ENCODE measurements at regions not wholly inside any gene's neighbourhood (a gene's known extent, or its start where the extent isn't known, plus 50 kb on each side); places are given as distances from the start of the nearest gene placed in this dataset.

DNA sequence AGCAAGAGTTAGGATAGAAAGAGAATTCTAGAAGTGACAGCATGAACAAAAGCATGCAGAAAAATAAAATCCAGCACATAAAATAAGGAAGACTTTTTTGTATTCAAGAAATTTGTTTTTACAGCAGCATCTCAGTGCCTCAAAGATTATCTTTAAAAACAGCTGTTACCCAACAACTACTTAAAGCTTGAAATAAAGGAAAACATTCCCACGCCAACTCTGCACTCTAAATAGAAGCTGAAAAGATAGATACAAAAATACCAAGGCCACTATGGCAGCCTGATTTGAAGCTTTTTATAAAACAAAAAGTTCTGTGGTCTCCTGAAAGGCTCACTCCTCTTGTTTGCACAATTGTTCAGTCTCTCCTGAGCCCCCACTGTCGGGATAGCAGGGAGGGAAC, 83.6 kb upstream of the LRRC55 start:
- FAIRE-seq = no peak
- no peak for DNase-seq (ENCODE audit: low spot score in 2 of 2)

DNA sequence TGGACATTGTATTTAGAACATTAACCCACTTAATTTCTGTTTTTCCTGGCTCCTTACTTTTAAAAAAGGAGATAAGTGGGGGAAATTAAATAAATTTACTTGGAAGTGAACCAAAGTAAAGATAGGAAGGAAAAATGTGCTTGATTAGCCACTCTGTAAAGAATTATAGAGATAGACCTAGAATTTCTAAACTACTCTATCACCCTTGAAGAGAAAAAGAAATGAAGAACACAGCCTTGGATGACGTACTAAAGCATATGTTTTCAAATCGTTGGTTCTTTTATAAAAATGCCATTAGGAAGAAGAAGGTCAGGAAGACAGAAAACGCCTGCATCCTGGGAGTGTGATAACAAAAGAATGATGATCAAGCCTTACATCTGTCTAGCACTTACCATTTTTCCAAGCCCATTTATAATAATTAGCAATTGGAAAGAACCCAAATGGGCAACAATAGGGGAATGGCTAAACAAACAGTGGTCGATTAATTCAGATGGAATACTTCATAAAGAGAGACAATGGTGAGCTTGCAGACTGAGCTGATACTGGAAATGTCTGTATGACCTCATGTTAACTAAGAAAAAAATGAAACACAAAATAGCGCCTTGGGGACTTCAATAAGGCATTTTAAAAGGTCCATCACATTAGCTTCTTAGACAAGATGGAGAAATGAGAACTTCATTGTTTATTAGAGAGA, 81.0 kb upstream of the LRRC55 start:
- DNase-seq (ENCODE audit: low spot score in 2 of 2) = no peak
- FAIRE-seq = no peak

DNA sequence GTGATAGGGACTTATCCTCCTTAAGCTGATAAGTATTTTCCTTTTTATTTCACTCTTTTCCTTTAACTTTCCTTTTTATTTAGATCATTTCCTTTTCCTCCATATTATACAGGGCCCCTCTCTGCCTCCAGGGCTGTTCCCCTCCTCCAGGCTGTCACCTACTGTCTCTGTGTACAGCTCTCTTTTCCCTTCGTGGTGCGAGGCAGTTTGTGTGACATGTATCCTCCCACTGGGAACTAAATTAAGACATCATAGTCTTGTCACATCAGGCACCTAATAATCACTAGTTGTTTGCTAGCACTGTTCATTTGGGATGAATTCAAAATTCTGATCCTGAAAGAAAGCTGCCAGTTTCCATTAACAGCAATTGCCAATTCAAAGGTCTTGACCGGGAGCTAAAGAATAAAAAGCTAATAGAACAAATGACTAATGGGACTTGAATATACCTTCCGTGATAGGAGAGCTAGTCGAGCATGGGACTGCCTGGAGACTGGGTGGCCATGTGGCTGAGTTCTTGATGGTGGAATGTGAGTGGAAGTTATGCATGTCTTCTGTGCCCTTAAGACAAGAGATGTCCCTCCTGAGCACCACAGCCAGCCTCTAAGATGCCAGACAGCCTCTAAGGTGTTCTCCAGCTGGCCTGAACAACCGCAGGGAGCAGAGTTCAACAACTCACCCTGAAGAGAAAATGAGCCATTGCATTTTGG, 77.7 kb upstream of the LRRC55 start:
- no peak for FAIRE-seq
- DNase-seq (ENCODE audit: low spot score in 2 of 2) = no peak

DNA sequence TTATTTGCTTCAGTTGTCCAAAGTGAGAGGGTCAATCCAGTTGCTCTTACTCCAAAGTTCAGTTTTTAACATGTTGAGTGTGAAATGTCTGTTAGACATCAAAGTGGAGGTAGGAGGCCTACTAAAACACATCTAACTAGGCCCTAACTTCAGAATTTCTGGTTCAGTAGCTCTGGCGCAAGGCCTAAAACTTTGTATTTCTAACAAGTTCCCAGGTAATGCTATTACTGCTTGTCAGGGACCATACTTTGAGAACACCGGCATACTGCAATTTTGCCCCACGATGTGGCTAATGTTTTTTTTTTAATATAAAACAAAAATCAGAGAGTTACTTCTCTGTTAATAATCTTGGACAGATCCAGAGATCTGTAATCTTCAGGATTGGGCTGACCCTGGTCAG, 72.4 kb upstream of the LRRC55 start:
- DNase-seq (ENCODE audit: low spot score in 2 of 2) = no peak
- FAIRE-seq = no peak

DNA sequence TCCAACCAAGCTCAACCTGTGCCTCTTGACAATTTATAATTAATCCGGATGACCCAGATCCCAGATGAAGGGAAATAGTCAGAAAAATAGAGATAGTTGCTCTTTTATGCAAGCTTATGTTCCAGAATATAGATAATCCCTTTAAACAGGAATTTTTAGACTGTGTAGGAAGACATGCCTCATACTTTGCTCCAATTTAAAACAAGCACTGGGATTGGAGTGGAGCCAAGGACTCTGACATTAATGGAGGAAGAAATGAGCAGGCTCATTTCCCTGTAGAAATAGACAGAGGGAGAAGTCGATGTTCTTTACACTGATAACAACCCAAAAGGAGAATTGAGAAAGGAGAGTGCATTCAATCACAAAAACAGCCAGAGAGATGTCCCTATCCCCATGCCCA, 70.1 kb upstream of the LRRC55 start:
- no peak for FAIRE-seq
- no peak for DNase-seq (ENCODE audit: low spot score in 2 of 2)

DNA sequence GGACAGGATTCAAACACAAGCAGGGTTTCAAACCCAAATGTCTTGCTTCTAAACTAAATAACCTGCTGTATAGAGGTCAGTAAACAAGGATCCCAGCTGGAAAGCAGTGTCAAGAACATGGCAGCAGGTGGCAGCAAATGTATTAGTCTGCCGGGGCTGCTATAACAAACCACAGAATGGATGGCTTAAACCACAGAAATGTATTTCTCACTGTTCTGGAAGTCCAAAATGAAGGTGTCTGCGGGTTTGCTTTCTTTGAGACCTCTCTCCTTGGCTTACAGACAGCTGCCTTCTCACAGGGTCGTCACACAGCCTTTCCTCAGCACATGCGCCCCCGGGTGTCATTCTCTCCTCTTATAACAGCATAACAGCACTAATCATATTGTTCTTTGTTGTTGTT, 65.1 kb upstream of the LRRC55 start:
- DNase-seq (ENCODE audit: low spot score in 2 of 2) (no peak), FAIRE-seq (no peak)

DNA sequence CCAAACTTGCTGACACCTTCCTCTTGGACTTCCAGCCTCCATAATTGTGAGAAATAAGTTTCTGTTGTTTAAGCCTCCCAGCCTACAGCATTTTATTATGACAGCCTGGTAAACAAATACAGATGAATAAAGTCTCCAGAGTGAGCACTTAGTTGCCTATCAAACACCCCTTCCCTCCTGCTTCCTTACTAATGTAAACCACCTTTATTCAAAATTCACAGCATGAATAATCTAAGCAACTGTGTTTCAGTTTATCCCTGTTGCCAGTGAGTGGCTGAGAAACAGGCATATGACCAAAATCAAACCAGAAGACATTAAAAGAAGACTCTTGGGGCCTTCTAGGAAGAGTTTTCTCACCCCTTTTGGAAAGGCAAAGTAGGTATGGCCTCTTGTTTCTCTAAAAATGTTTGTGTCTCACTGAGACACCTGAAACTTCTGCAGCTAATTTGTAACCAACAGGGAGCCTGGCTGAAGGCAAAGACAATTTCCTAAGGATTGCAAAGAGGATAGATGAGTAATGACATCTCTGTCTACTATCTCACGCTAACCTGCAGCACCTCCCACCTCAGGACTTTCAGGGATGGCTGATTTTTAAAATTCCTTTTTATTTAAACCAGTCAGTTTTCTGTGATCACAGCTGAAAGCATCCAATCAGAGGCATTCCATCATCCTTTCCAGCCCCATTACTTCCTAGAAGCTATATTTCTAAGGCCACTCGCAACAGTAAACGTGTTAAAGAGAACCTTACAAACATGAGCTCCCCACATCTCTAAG, 61.4 kb upstream of the LRRC55 start:
- DNase-seq (ENCODE audit: low spot score in 2 of 2) (no peak), FAIRE-seq (no peak)

DNA sequence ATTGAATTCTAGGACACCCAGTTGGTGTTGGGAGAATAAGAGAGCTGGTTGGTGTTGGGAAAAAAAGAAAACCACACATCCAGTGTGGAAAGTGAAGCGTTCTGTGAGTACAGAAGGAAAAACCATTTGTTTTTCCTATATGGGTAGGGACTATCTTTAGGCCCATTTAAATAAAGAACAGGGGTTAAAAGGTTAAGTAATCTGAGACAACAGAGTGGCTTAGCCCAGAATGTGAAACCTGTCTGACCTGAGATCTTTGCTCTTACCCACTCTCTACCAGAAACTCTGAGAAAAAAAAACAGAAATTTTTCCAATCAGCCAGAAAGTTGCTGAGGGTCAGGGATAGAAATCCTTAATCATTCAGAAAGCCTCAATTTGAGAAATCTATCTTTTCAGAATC, 59.8 kb upstream of the LRRC55 start:
- FAIRE-seq = no peak
- no peak for DNase-seq (ENCODE audit: low spot score in 2 of 2)

DNA sequence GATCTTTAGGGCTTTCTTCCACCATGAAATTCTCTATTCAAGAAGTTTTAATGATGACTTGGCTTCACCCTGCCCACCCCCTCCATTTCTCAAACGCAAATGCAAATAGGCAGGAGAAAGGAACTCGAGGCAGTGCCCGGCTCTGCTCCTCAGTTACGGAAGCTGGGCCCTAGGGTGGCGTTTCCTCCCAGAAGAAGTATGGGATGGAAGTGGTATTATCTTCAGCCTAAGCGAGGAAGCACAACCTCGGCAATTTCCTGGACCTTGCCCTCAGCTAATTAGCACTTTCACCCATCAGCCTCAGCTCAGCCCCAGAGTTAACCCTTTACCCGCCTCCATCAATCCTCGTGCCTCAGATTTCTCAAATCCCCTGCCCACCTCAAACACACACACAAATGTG, 58.2 kb upstream of the LRRC55 start:
- DNase-seq (ENCODE audit: low spot score in 2 of 2) (no peak), FAIRE-seq (no peak)

DNA sequence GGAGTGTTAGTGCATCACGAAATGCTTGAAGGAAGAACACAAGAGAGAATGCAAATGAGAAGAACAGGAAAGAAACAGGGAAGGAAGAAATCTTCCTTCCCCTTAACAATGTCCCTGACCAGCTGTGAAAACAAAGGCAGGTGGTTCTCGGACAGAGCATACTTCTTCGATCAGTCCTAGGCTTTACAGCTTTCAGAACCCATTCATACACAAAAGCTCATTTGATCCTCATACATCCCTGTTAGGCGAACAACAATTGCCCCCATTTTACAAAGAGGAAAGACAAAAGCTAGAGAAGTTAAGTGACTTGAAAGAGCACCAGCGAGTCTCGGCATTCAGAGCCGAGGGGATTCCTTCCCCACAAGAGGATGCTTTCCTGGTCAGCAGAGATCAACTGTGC, 57.2 kb upstream of the LRRC55 start:
- DNase-seq (ENCODE audit: low spot score in 2 of 2) (no peak), FAIRE-seq (no peak)

DNA sequence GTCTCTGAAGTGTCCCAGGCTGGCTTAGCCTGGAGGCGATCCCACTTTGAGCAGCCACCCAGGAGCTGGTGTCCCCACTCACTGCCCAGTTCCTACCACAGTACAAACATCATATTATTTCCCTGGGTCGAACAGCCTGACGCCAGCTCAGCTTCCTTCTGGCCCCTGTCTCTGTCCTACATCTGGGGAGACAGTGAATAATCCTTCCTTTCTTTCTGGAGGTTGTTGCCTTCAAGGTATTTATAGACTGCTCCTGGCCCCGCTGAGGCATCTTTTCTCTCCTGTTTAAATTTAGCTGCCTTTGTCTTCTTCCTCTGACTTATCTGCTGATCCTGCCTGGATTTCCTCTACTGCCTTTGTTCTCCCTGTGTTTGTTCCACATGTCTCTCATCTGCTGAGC, 56.8 kb upstream of the LRRC55 start:
- no peak for FAIRE-seq

DNA sequence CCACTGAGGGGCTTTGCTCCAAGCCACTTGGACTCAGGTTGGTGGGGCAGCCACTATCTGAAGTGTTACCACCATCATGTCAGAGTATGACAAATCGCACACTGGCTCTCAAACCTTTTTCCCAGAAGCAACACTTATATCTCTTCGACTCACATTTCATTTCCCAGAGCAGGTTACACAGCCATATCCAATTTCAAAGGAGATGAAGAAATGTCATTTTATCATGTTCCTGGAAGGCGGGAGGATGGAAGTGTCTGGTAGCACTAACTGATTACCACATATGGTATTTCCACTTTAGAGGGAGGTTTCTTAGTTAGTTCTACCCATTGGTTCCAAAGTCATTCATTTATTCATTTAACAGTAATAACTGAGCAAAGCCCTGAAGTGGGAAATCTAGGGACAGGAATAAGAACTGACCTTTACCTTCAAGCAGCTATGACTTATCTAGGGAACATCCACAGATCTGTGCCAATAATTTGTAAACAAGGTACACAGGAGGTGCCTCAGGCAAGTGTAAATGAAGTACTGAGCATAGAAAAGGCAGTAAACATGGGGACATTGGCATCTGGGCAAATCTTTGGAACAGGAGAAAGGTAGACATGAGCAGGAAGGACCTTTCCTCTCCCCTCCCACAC, 54.9 kb upstream of the LRRC55 start:
- FAIRE-seq (no peak), DNase-seq (ENCODE audit: low spot score in 2 of 2) (no peak)

More for the DNA sequence above, 56.8 kb upstream of the LRRC55 start:
- DNase-seq (ENCODE audit: low spot score in 2 of 2) = no peak

DNA sequence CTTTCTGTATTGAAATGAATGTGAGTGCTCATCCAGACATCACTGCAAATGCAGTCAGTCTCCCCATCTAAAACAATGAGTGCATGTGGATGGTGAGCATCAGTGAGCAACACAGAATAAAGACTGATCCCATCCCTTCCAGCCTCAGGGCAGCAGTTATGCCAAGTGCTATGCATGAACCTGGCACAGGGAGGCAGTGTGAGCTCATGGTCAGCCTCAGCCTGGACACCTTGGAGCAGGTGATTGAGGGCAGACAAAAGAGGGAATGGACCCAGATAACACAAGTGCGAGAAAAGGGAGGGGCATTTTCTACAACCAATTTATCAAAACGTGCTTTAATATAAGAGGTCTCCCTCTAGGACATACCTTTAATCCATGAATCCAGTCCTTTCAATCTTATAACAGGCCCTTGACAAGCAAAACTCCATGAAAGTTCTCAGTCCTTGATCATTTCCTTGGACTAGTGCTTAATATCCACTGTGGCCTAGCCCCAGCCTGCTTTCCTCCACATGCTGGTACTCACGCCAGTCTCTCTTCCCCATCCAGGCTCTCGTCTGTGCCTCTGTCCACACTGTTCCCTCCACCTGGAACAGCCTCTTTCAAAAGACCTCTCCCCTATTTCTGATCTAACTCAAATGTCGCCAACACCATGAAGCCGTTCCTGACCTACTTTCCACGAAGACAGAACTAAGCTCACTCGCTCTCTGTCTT, 50.5 kb upstream of the LRRC55 start:
- peak in 1 of 2 donors; percentile 10 for DNase-seq (ENCODE audit: low spot score in 2 of 2)
- no peak for FAIRE-seq
